Activated CD4-positive, alpha-beta T cell treated with anti-CD3 and anti-CD28 coated beads, Interleukin-2, amount 50 U/mL, for 48 hours (primary cell): ENCODE measurements at regions not wholly inside any gene's neighbourhood (a gene's known extent, or its start where the extent isn't known, plus 50 kb on each side); places are given as distances from the start of the nearest gene placed in this dataset.
"Not testable (repeated sequence)": the region's sequence is repeated elsewhere in the genome, so short reads cannot be mapped to it uniquely, and the experiment has no call there.

Experiments used
- DNase-seq, 2 experiments: peaks; one replicate each; pipeline ENCODE4 v3.0.0-alpha.2; 2020

GRCh38 chr1:233477359-233477758, 136.5 kb upstream of the KCNK1 start:
- no peak for DNase-seq

GRCh38 chr1:233478611-233479010, 135.3 kb upstream of the KCNK1 start:
- DNase-seq: no peak

- no peak for DNase-seq
These were observed 134.6 kb upstream of the KCNK1 start for GRCh38 chr1:233479110-233479890.

GRCh38 chr1:233480198-233480597, 133.7 kb upstream of the KCNK1 start:
- DNase-seq: no peak

GRCh38 chr1:233482388-233482787, 131.5 kb upstream of the KCNK1 start:
- no peak for DNase-seq

- DNase-seq: no peak
These were observed 128.5 kb upstream of the KCNK1 start for GRCh38 chr1:233485385-233485784.

GRCh38 chr1:233485809-233486398, 128.0 kb upstream of the KCNK1 start:
- DNase-seq: no peak

- DNase-seq: no peak
These were observed 126.5 kb upstream of the KCNK1 start for GRCh38 chr1:233487408-233487807.

GRCh38 chr1:233489411-233489810, 124.5 kb upstream of the KCNK1 start:
- no peak for DNase-seq

- DNase-seq: no peak
These were observed 123.4 kb upstream of the KCNK1 start for GRCh38 chr1:233490488-233490887.

GRCh38 chr1:233491953-233492620, 121.8 kb upstream of the KCNK1 start:
- no peak for DNase-seq

GRCh38 chr1:233496993-233497392, 116.9 kb upstream of the KCNK1 start:
- DNase-seq: no peak

GRCh38 chr1:233497679-233498078, 116.2 kb upstream of the KCNK1 start:
- DNase-seq: no peak

- DNase-seq: no peak
These were observed 113.8 kb upstream of the KCNK1 start for GRCh38 chr1:233500106-233500505.

GRCh38 chr1:233503366-233503954, 110.4 kb upstream of the KCNK1 start:
- DNase-seq: no peak

- no peak for DNase-seq
These were observed 108.8 kb upstream of the KCNK1 start for GRCh38 chr1:233505130-233505529.

- not testable (repeated sequence) for DNase-seq
These were observed 108.0 kb upstream of the KCNK1 start for GRCh38 chr1:233505889-233506288.

GRCh38 chr1:233509526-233509925, 104.4 kb upstream of the KCNK1 start:
- DNase-seq: no peak

GRCh38 chr1:233512538-233512937, 101.4 kb upstream of the KCNK1 start:
- no peak for DNase-seq

GRCh38 chr1:233513431-233513830, 100.5 kb upstream of the KCNK1 start:
- no peak for DNase-seq

GRCh38 chr1:233514946-233515391, 98.9 kb upstream of the KCNK1 start:
- no peak for DNase-seq

- DNase-seq: no peak
These were observed 97.2 kb upstream of the KCNK1 start for GRCh38 chr1:233516732-233517131.

- peak; percentile 36 to 49 for DNase-seq
These were observed 95.6 kb upstream of the KCNK1 start for GRCh38 chr1:233518344-233518743.
